ENCODE measurements at regions not wholly inside any gene's neighbourhood (a gene's known extent, or its start where the extent isn't known, plus 50 kb on each side); places are given as distances from the start of the nearest gene placed in this dataset.

GRCh38 chr5:125597338-125597737 lies 825.9 kb upstream of the GRAMD2B start:
- H3K27ac Mint-ChIP-seq: no peak overlapping the region
- no peak overlapping the region for H3K4me3 Mint-ChIP-seq (ENCODE audit: low read depth)
- intact Hi-C loops (cut with micrococcal nuclease): no loop called here
- H3K27me3 Mint-ChIP-seq (ENCODE audit: low read depth): no peaks in the 10 kb centered on the region
- H3K9me3 Mint-ChIP-seq: peaks cover 15% of the 10 kb centered on the region
- no peak for DNase-seq (ENCODE audit: low spot score)
- H3K36me3 Mint-ChIP-seq (ENCODE audit: low read depth): no peaks in the 10 kb centered on the region
- H3K4me1 Mint-ChIP-seq (ENCODE audit: low read depth): no peaks in the 10 kb centered on the region

- intact Hi-C loops (cut with micrococcal nuclease): no loop called here
- Mint-ChIP-seq H3K27ac (no peak overlapping the region), H3K27me3 (ENCODE audit: low read depth) (no peaks in the 10 kb centered on the region), H3K36me3 (ENCODE audit: low read depth) (no peaks in the 10 kb centered on the region), H3K4me3 (ENCODE audit: low read depth) (no peak overlapping the region), H3K4me1 (ENCODE audit: low read depth) (no peaks in the 10 kb centered on the region), H3K9me3 (peaks cover 9% of the 10 kb centered on the region)
- DNase-seq (ENCODE audit: low spot score): no peak
Measured at GRCh38 chr5:125600559-125600958, 822.6 kb upstream of the GRAMD2B start.

GRCh38 chr5:125602184-125602583 lies 821.0 kb upstream of the GRAMD2B start:
- no peaks in the 10 kb centered on the region for H3K4me1 Mint-ChIP-seq (ENCODE audit: low read depth)
- no peaks in the 10 kb centered on the region for H3K36me3 Mint-ChIP-seq (ENCODE audit: low read depth)
- intact Hi-C loops (cut with micrococcal nuclease): no loop called here

GRCh38 chr5:125603321-125603720 lies 819.9 kb upstream of the GRAMD2B start:
- Mint-ChIP-seq H3K4me3 (ENCODE audit: low read depth) (no peak overlapping the region), H3K27me3 (ENCODE audit: low read depth) (no peaks in the 10 kb centered on the region), H3K27ac (no peak overlapping the region), H3K36me3 (ENCODE audit: low read depth) (no peaks in the 10 kb centered on the region), H3K9me3 (peaks cover 14% of the 10 kb centered on the region), H3K4me1 (ENCODE audit: low read depth) (no peaks in the 10 kb centered on the region)
- intact Hi-C loops (cut with micrococcal nuclease): no loop called here
- DNase-seq (ENCODE audit: low spot score): no peak

More at GRCh38 chr5:125602184-125602583, 821.0 kb upstream of the GRAMD2B start:
- Mint-ChIP-seq H3K27ac (no peak overlapping the region), H3K27me3 (ENCODE audit: low read depth) (no peaks in the 10 kb centered on the region), H3K9me3 (peaks cover 14% of the 10 kb centered on the region), H3K4me3 (ENCODE audit: low read depth) (no peak overlapping the region)
- no peak for DNase-seq (ENCODE audit: low spot score)

- Mint-ChIP-seq H3K4me3 (ENCODE audit: low read depth) (no peak overlapping the region), H3K9me3 (peaks cover 14% of the 10 kb centered on the region), H3K36me3 (ENCODE audit: low read depth) (no peaks in the 10 kb centered on the region), H3K27ac (no peak overlapping the region), H3K27me3 (ENCODE audit: low read depth) (no peaks in the 10 kb centered on the region), H3K4me1 (ENCODE audit: low read depth) (no peaks in the 10 kb centered on the region)
- DNase-seq (ENCODE audit: low spot score): no peak
- intact Hi-C loops (cut with micrococcal nuclease): no loop called here
Measured at GRCh38 chr5:125604104-125604503, 819.1 kb upstream of the GRAMD2B start.

GRCh38 chr5:125607018-125607417 lies 816.2 kb upstream of the GRAMD2B start:
- intact Hi-C loops (cut with micrococcal nuclease): no loop called here
- H3K27me3 Mint-ChIP-seq (ENCODE audit: low read depth): no peaks in the 10 kb centered on the region
- peaks cover 5% of the 10 kb centered on the region for H3K9me3 Mint-ChIP-seq
- no peaks in the 10 kb centered on the region for H3K36me3 Mint-ChIP-seq (ENCODE audit: low read depth)
- DNase-seq (ENCODE audit: low spot score): no peak
- H3K27ac Mint-ChIP-seq: no peak overlapping the region
- H3K4me3 Mint-ChIP-seq (ENCODE audit: low read depth): no peak overlapping the region
- no peaks in the 10 kb centered on the region for H3K4me1 Mint-ChIP-seq (ENCODE audit: low read depth)

GRCh38 chr5:125609011-125609410 lies 814.2 kb upstream of the GRAMD2B start:
- intact Hi-C loops (cut with micrococcal nuclease): no loop called here
- no peak overlapping the region for H3K4me3 Mint-ChIP-seq (ENCODE audit: low read depth)
- H3K27ac Mint-ChIP-seq: no peak overlapping the region
- no peaks in the 10 kb centered on the region for H3K27me3 Mint-ChIP-seq (ENCODE audit: low read depth)
- H3K36me3 Mint-ChIP-seq (ENCODE audit: low read depth): no peaks in the 10 kb centered on the region
- H3K4me1 Mint-ChIP-seq (ENCODE audit: low read depth): no peaks in the 10 kb centered on the region
- no peak for DNase-seq (ENCODE audit: low spot score)
- H3K9me3 Mint-ChIP-seq: peaks cover 5% of the 10 kb centered on the region

- intact Hi-C loops (cut with micrococcal nuclease): no loop called here
- no peaks in the 10 kb centered on the region for H3K27me3 Mint-ChIP-seq (ENCODE audit: low read depth)
- DNase-seq (ENCODE audit: low spot score): no peak
- H3K27ac Mint-ChIP-seq: no peak overlapping the region
- peaks cover 5% of the 10 kb centered on the region for H3K9me3 Mint-ChIP-seq
- H3K4me3 Mint-ChIP-seq (ENCODE audit: low read depth): no peak overlapping the region
- no peaks in the 10 kb centered on the region for H3K4me1 Mint-ChIP-seq (ENCODE audit: low read depth)
- no peaks in the 10 kb centered on the region for H3K36me3 Mint-ChIP-seq (ENCODE audit: low read depth)
Measured at GRCh38 chr5:125610892-125611291, 812.3 kb upstream of the GRAMD2B start.

- no peak overlapping the region for H3K4me3 Mint-ChIP-seq (ENCODE audit: low read depth)
- no peak overlapping the region for H3K27ac Mint-ChIP-seq
- no peak for DNase-seq (ENCODE audit: low spot score)
- H3K27me3 Mint-ChIP-seq (ENCODE audit: low read depth): no peaks in the 10 kb centered on the region
- peaks cover 2% of the 10 kb centered on the region for H3K9me3 Mint-ChIP-seq
- intact Hi-C loops (cut with micrococcal nuclease): no loop called here
- no peaks in the 10 kb centered on the region for H3K36me3 Mint-ChIP-seq (ENCODE audit: low read depth)
- no peaks in the 10 kb centered on the region for H3K4me1 Mint-ChIP-seq (ENCODE audit: low read depth)
Measured at GRCh38 chr5:125611541-125611940, 811.7 kb upstream of the GRAMD2B start.

GRCh38 chr5:125612181-125612721 lies 811.0 kb upstream of the GRAMD2B start:
- DNase-seq (ENCODE audit: low spot score): no peak

GRCh38 chr5:125612776-125613175 lies 810.4 kb upstream of the GRAMD2B start:
- Mint-ChIP-seq H3K4me3 (ENCODE audit: low read depth) (no peak overlapping the region), H3K9me3 (no peaks in the 10 kb centered on the region), H3K36me3 (ENCODE audit: low read depth) (no peaks in the 10 kb centered on the region), H3K27ac (no peak overlapping the region), H3K27me3 (ENCODE audit: low read depth) (no peaks in the 10 kb centered on the region), H3K4me1 (ENCODE audit: low read depth) (no peaks in the 10 kb centered on the region)
- no peak for DNase-seq (ENCODE audit: low spot score)
- intact Hi-C loops (cut with micrococcal nuclease): no loop called here

More at GRCh38 chr5:125612181-125612721, 811.0 kb upstream of the GRAMD2B start:
- Mint-ChIP-seq H3K4me1 (ENCODE audit: low read depth) (no peaks in the 10 kb centered on the region), H3K36me3 (ENCODE audit: low read depth) (no peaks in the 10 kb centered on the region), H3K4me3 (ENCODE audit: low read depth) (no peak overlapping the region), H3K27ac (no peak overlapping the region), H3K9me3 (no peaks in the 10 kb centered on the region), H3K27me3 (ENCODE audit: low read depth) (no peaks in the 10 kb centered on the region)
- intact Hi-C loops (cut with micrococcal nuclease): no loop called here

- DNase-seq (ENCODE audit: low spot score): no peak
- no peaks in the 10 kb centered on the region for H3K27me3 Mint-ChIP-seq (ENCODE audit: low read depth)
- H3K4me3 Mint-ChIP-seq (ENCODE audit: low read depth): no peak overlapping the region
- H3K4me1 Mint-ChIP-seq (ENCODE audit: low read depth): no peaks in the 10 kb centered on the region
- no peaks in the 10 kb centered on the region for H3K36me3 Mint-ChIP-seq (ENCODE audit: low read depth)
- H3K27ac Mint-ChIP-seq: no peak overlapping the region
- intact Hi-C loops (cut with micrococcal nuclease): no loop called here
- H3K9me3 Mint-ChIP-seq: peaks cover 9% of the 10 kb centered on the region
Measured at GRCh38 chr5:125630237-125630636, 793.0 kb upstream of the GRAMD2B start.

- no peaks in the 10 kb centered on the region for H3K4me1 Mint-ChIP-seq (ENCODE audit: low read depth)
- H3K27ac Mint-ChIP-seq: no peak overlapping the region
- no peak for DNase-seq (ENCODE audit: low spot score)
- H3K27me3 Mint-ChIP-seq (ENCODE audit: low read depth): no peaks in the 10 kb centered on the region
- no peaks in the 10 kb centered on the region for H3K36me3 Mint-ChIP-seq (ENCODE audit: low read depth)
- intact Hi-C loops (cut with micrococcal nuclease): no loop called here
- no peak overlapping the region for H3K4me3 Mint-ChIP-seq (ENCODE audit: low read depth)
- H3K9me3 Mint-ChIP-seq: peaks cover 9% of the 10 kb centered on the region
Measured at GRCh38 chr5:125633523-125633922, 789.7 kb upstream of the GRAMD2B start.

Data from activated T-helper 2 cell treated with anti-CD3 and anti-CD28 coated beads, Interferon-gamma antibody, Interleukin-2, Interleukin-4, amounts not matched to agents 10 μg/mL and 5 μg/mL and 100 μg/mL, durations not matched to agents 14 hours and 24 hours and 36 hours (primary cell).